Heart left ventricle (tissue), 16 donors: ENCODE measurements at regions not wholly inside any gene's neighbourhood (a gene's known extent, or its start where the extent isn't known, plus 50 kb on each side); places are given as distances from the start of the nearest gene placed in this dataset.

ENCODE experiments used
- ATAC-seq, 4 donors: fragments of 200-7000 bp; cut with Tn5 transposase; one replicate each; pipeline ENCODE4 v1.9.1; 2020 to 2022; ENCODE audit warnings: moderate library complexity in 4 of 4, mild to moderate bottlenecking in 3 of 4, moderate number of reproducible peaks in 1 of 4
- DNase-seq, 5 donors: peaks; one replicate each; pipeline ENCODE4 v3.0.0-alpha.2; 2020
- H3K27ac ChIP-seq, 12 donors: fragments of 200-600 bp; sonication (generic) in 4 of 12; one replicate each; pipeline versions ENCODE4 v1.5.0 to v1.8.0; 2016 to 2022; ENCODE audit warnings: mild to moderate bottlenecking in 2 of 12
- H3K27me3 ChIP-seq, 9 donors: fragments of 200-600 bp; sonication (generic) in 2 of 9; one replicate each; pipeline versions ENCODE4 v1.5.1 to v1.8.0; 2016 to 2022; ENCODE audit warnings: mild to moderate bottlenecking in 3 of 9
- H3K36me3 ChIP-seq, 9 donors: fragments of 200-600 bp; sonication (generic) in 2 of 9; one replicate each; pipeline versions ENCODE4 v1.5.0 to v1.8.0; 2018 to 2022; ENCODE audit warnings: mild to moderate bottlenecking in 2 of 9
- H3K4me1 ChIP-seq, 12 donors: fragments of 200-600 bp; sonication (generic) in 4 of 12; one replicate each; pipeline versions ENCODE4 v1.5.0 to v1.8.0; 2016 to 2022; ENCODE audit warnings: mild to moderate bottlenecking in 3 of 12
- H3K4me3 ChIP-seq, 12 donors: fragments of 200-600 bp; sonication (generic) in 4 of 12; one replicate each; pipeline versions ENCODE4 v1.5.0 to v1.8.0; 2017 to 2022; ENCODE audit warnings: mild to moderate bottlenecking in 9 of 12, moderate library complexity in 4 of 12
- H3K9me3 ChIP-seq, 12 donors: fragments of 200-600 bp; sonication (generic) in 4 of 12; one replicate each; pipeline versions ENCODE4 v1.5.0 to v1.8.0; 2016 to 2022; ENCODE audit warnings: mild to moderate bottlenecking in 1 of 12
- POLR2A ChIP-seq, 2 donors: fragments of 450-650 bp; IDR thresholded peaks; one replicate each; pipeline ENCODE4 v1.6.1; 2017; ENCODE audit warnings: antibody characterized with exemption in 2 of 2, mild to moderate bottlenecking in 2 of 2, moderate library complexity in 2 of 2
- WGBS, 4 donors: extraction: QIAGEN DNeasy Blood & Tissue Kit in 2 of 4; methylation state at CpG; one replicate each; pipeline versions ENCODE4 v1.1.5 to v1.1.7; 2013 to 2018; 5-methylcytosine and 5-hydroxymethylcytosine counted together
- intact Hi-C, 10 donors: fragments of 100-400 bp; cut with DNase I; formaldehyde crosslinking; loops; one replicate each; pipeline versions ENCODE4 v1.11.1 to v1.14.2; 2022
- TF ChIP-seq, protein P1 (sequence below), 12 donors: fragments of 200-600 bp; sonication (generic) in 4 of 12; IDR thresholded peaks; one replicate each; pipeline versions ENCODE4 v1.5.0 to v1.8.0; 2018 to 2022; ENCODE audit warnings: antibody characterized with exemption in 12 of 12, mild to moderate bottlenecking in 5 of 12
- donor health status: ischemic (EF 13 %, LVEDD 7.1; RV severe dilation, severe dysfunction).
- donor health status: healthy with polysubstance abuse.
- donor health status: DM: no; HTN: yes; CAD: no.
- donor health status: DM: no; HTN: no; CAD: no.
- donor health status: ischemic (EF 25% LVEDD 6.9; RV normal size, moderate dysfunction).
- donor health status: ischemic (EF 25% LVEDD 5.7; RV mildly dilated, moderate dysfunction).
- donor health status: healthy.
- donor health status: DM: yes; HTN: yes; CAD: no.
- donor health status: ischemic (EF 35%, LVEDD 5.7; RV mildly dilated, moderate dysfunction).
- donor health status: nonischemic (EF 11% LVEDD 7.7; RV severe dilation, severe dysfunction).
- donor health status: DM: yes; HTN: yes; CAD: no.
- donor health status: PGD.
- donor health status: ischemic (EF 29% LVEDD 5.4; RV normal size, mild dysfunction).
- donor health status: nonischemic (EF 23%, LVEDD 6.1; RV moderate dilation, normal function).

GRCh38 chr10:33942508-33942907 lies 608.0 kb upstream of the NRP1 start:
- H3K4me1 ChIP-seq, result no peaks in the 10 kb centered on the region
- intact Hi-C loops, result no loop called here
- no peaks in the 10 kb centered on the region for H3K36me3 ChIP-seq
- no peak for ATAC-seq
- no peaks in the 10 kb centered on the region for H3K9me3 ChIP-seq
- H3K27ac ChIP-seq, result no peak overlapping the region
- no peak for DNase-seq
- no peak overlapping the region for H3K4me3 ChIP-seq
- no peak for TF ChIP-seq POLR2A (IDR thresholded peaks at IDR 0.05)
- TF ChIP-seq, protein P1, sequence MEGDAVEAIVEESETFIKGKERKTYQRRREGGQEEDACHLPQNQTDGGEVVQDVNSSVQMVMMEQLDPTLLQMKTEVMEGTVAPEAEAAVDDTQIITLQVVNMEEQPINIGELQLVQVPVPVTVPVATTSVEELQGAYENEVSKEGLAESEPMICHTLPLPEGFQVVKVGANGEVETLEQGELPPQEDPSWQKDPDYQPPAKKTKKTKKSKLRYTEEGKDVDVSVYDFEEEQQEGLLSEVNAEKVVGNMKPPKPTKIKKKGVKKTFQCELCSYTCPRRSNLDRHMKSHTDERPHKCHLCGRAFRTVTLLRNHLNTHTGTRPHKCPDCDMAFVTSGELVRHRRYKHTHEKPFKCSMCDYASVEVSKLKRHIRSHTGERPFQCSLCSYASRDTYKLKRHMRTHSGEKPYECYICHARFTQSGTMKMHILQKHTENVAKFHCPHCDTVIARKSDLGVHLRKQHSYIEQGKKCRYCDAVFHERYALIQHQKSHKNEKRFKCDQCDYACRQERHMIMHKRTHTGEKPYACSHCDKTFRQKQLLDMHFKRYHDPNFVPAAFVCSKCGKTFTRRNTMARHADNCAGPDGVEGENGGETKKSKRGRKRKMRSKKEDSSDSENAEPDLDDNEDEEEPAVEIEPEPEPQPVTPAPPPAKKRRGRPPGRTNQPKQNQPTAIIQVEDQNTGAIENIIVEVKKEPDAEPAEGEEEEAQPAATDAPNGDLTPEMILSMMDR (IDR thresholded peaks at IDR 0.05), result no peak
- WGBS, 4 donors, result 78 to 91% (median 85%) methylated on average over 6 of the region's 6 CpGs
- no peaks in the 10 kb centered on the region for H3K27me3 ChIP-seq

GRCh38 chr10:33939892-33940291 lies 605.4 kb upstream of the NRP1 start:
- Histone ChIP-seq H3K36me3 (no peaks in the 10 kb centered on the region), H3K4me3 (no peak overlapping the region), H3K27ac (no peak overlapping the region), H3K27me3 (no peaks in the 10 kb centered on the region), H3K9me3 (no peaks in the 10 kb centered on the region), H3K4me1 (no peaks in the 10 kb centered on the region)
- intact Hi-C loops, result no loop called here
- WGBS, 4 donors, result 94 to 99% (median 94%) methylated on average over 3 of the region's 3 CpGs
- DNase-seq (no peak), ATAC-seq (no peak)
- TF ChIP-seq, protein P1 (IDR thresholded peaks at IDR 0.05), result no peak
- no peak for TF ChIP-seq POLR2A (IDR thresholded peaks at IDR 0.05)

DNA sequence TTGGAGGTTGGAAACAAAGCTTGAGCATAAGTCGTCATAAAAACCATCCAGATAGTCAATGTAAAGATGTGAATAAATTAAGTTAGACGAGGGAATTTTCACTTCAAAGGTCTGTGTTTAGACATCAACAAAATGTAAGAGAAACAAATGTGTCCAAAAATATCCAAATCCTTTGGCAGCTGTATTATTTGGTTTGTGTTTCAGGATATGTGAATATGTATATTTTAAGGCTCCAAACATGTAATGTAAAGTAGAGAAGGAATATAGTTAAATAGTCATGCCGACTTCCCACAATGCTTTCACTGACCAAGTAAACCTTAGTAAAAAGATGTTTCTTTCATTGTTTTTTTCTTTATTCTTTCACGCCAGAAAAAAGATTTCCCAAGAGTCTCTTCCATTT lies 604.9 kb upstream of the NRP1 start:
- Histone ChIP-seq H3K27me3 (no peaks in the 10 kb centered on the region), H3K36me3 (no peaks in the 10 kb centered on the region), H3K4me1 (no peaks in the 10 kb centered on the region), H3K27ac (no peak overlapping the region), H3K4me3 (no peak overlapping the region), H3K9me3 (no peaks in the 10 kb centered on the region)
- TF ChIP-seq, protein P1 (IDR thresholded peaks at IDR 0.05), result no peak
- no peak for TF ChIP-seq POLR2A (IDR thresholded peaks at IDR 0.05)
- ATAC-seq, result no peak
- no peak for DNase-seq
- WGBS, 4 donors, result 90 to 97% (median 94%) methylated on average over 4 of the region's 4 CpGs
- intact Hi-C loops, result no loop called here

DNA sequence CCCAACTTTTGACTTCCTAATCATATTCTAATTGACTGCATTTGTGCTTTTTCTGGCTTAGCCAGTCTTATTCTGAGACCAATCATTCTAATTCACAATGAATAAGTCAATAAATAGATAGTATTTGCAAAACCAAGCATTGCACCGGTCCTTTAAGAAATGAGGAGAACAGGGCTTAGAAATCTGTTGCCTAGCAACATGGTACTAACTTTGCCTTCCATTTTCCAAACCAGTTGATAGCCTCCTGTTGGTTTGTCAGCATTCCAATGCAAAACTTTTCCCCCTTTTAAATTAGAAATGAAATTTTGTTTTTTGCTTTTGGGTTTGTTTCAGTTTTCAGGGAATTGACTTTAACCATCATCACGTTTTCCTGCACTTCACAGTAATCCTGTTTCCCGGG lies 603.5 kb upstream of the NRP1 start:
- intact Hi-C loops, result no loop called here

More for the DNA sequence above, 603.5 kb upstream of the NRP1 start:
- no peaks in the 10 kb centered on the region for H3K9me3 ChIP-seq
- no peak overlapping the region for H3K4me3 ChIP-seq
- ATAC-seq, result no peak
- no peaks in the 10 kb centered on the region for H3K4me1 ChIP-seq
- no peak overlapping the region for H3K27ac ChIP-seq
- H3K27me3 ChIP-seq, result no peaks in the 10 kb centered on the region
- WGBS, 4 donors, result 72 to 86% (median 76%) methylated on average over 3 of the region's 3 CpGs
- no peak for DNase-seq
- no peaks in the 10 kb centered on the region for H3K36me3 ChIP-seq
- TF ChIP-seq POLR2A (IDR thresholded peaks at IDR 0.05), result no peak
- TF ChIP-seq, protein P1 (IDR thresholded peaks at IDR 0.05), result no peak
